GM23338 (cell line): ENCODE measurements at regions not wholly inside any gene's neighbourhood (a gene's known extent, or its start where the extent isn't known, plus 50 kb on each side); places are given as distances from the start of the nearest gene placed in this dataset.

Experiments used
- ATAC-seq: fragments of 200-7000 bp; cut with Tn5 transposase; 3 replicates; pipeline ENCODE4 v1.9.1; 2020
- DNase-seq: peaks from one replicate; pipeline ENCODE4 v3.0.0-alpha.2; 2015; ENCODE audit warnings: low spot score
- H2AFZ ChIP-seq: fragments of 200-600 bp; sonication (generic); 2 replicates; pipeline ENCODE4 v1.8.0; 2016; ENCODE audit warnings: antibody characterized with exemption, mild to moderate bottlenecking, moderate library complexity
- H3F3A ChIP-seq: fragments of 200-600 bp; sonication (generic); replicated peaks from 2 replicates; pipeline ENCODE4 v1.8.0; 2017; ENCODE audit warnings: antibody characterized with exemption, mixed run types, low read depth
- H3K27ac ChIP-seq: fragments of 200-600 bp; sonication (generic); 2 replicates; pipeline ENCODE4 v1.6.1; 2016; ENCODE audit warnings: low read depth
- H3K27me3 ChIP-seq: fragments of 200-600 bp; sonication (generic); 2 replicates; pipeline ENCODE4 v1.8.0; 2016; ENCODE audit warnings: mild to moderate bottlenecking, mixed run types, moderate library complexity; ENCODE audit not compliant: insufficient read depth
- H3K36me3 ChIP-seq: fragments of 200-600 bp; sonication (generic); 2 replicates; pipeline ENCODE4 v1.8.0; 2016; ENCODE audit warnings: mild to moderate bottlenecking; ENCODE audit not compliant: insufficient read depth
- H3K4me1 ChIP-seq: fragments of 200-600 bp; sonication (generic); 2 replicates; pipeline ENCODE4 v1.8.0; 2016; ENCODE audit warnings: mild to moderate bottlenecking, moderate library complexity; ENCODE audit not compliant: insufficient read depth
- H3K4me2 ChIP-seq: fragments of 200-600 bp; sonication (generic); 2 replicates; pipeline ENCODE4 v1.7.1; 2017; ENCODE audit warnings: mixed run types
- H3K4me3 ChIP-seq: fragments of 200-600 bp; sonication (generic); 2 replicates; pipeline ENCODE4 v1.6.1; 2016; ENCODE audit warnings: mixed run types
- H3K79me2 ChIP-seq: fragments of 200-600 bp; sonication (generic); replicated peaks from 2 replicates; pipeline ENCODE4 v1.8.0; 2017; ENCODE audit warnings: mild to moderate bottlenecking; ENCODE audit not compliant: insufficient read depth
- H3K9me2 ChIP-seq: fragments of 200-600 bp; sonication (generic); 2 replicates; pipeline ENCODE4 v1.8.0; 2017; ENCODE audit not compliant: insufficient read depth
- H4K20me1 ChIP-seq: fragments of 200-600 bp; sonication (generic); replicated peaks from 2 replicates; pipeline ENCODE4 v1.8.0; 2017; ENCODE audit warnings: mild to moderate bottlenecking; ENCODE audit not compliant: insufficient read depth
- H3K27ac Mint-ChIP-seq: 2 replicates; pipeline ENCODE4 v1.8.0; 2020; ENCODE audit warnings: inconsistent platforms, mild to moderate bottlenecking, moderate library complexity, mixed read lengths
- H3K27me3 Mint-ChIP-seq: 3 replicates; pipeline ENCODE4 v1.8.0; 2022; ENCODE audit warnings: low read depth, mild to moderate bottlenecking, moderate library complexity, mixed read lengths, inconsistent platforms; ENCODE audit not compliant: insufficient read depth, poor library complexity
- H3K36me3 Mint-ChIP-seq: 3 replicates; pipeline ENCODE4 v1.8.0; 2021; ENCODE audit warnings: low read depth, mild to moderate bottlenecking, inconsistent platforms, moderate library complexity, mixed read lengths
- H3K4me1 Mint-ChIP-seq: 3 replicates; pipeline ENCODE4 v1.8.0; 2020; ENCODE audit warnings: mild to moderate bottlenecking, inconsistent platforms, mixed read lengths
- H3K4me3 Mint-ChIP-seq: 3 replicates; pipeline ENCODE4 v1.8.0; 2021; ENCODE audit warnings: moderate library complexity, mild to moderate bottlenecking, inconsistent platforms, mixed read lengths
- H3K9me3 Mint-ChIP-seq: 3 replicates; pipeline ENCODE4 v1.8.0; 2020; ENCODE audit warnings: moderate library complexity, mild to moderate bottlenecking, inconsistent platforms, mixed read lengths
- CREB1 ChIP-seq: fragments of 250-450 bp; sonication (Bioruptor Pico); IDR thresholded peaks from 2 replicates; pipeline ENCODE4 v1.5.0; 2020; ENCODE audit warnings: low read depth, mild to moderate bottlenecking, moderate library complexity
- NANOG ChIP-seq: IDR thresholded peaks from 2 replicates; pipeline ENCODE4 v1.6.1; 2016; ENCODE audit warnings: antibody characterized with exemption, borderline replicate concordance
- STAT1 ChIP-seq: IDR thresholded peaks from one replicate; pipeline ENCODE4 v1.6.1; 2016; ENCODE audit warnings: antibody characterized with exemption; ENCODE audit not compliant: unreplicated experiment
- ZNF331 ChIP-seq: fragments of 250-450 bp; sonication (Bioruptor Pico); IDR thresholded peaks from 2 replicates; pipeline ENCODE4 v1.5.0; 2020; ENCODE audit warnings: low read depth, mild to moderate bottlenecking, moderate library complexity
- TF ChIP-seq, protein P1 (sequence below): fragments of 250-450 bp; sonication (Bioruptor Pico); IDR thresholded peaks from 2 replicates; pipeline ENCODE4 v1.5.0; 2020; ENCODE audit warnings: mild to moderate bottlenecking, moderate library complexity
- TF ChIP-seq, protein P2 (sequence below), 2 experiments: fragments of 200-600 bp in 1 of 2; sonication (generic) in 1 of 2; conservative IDR thresholded peaks; 2 replicates each; pipeline versions ENCODE4 v1.5.1 to v1.6.1; 2016 to 2017; ENCODE audit warnings: antibody characterized with exemption in 2 of 2, low read depth in 2 of 2, mild to moderate bottlenecking in 2 of 2, moderate library complexity in 1 of 2

DNA sequence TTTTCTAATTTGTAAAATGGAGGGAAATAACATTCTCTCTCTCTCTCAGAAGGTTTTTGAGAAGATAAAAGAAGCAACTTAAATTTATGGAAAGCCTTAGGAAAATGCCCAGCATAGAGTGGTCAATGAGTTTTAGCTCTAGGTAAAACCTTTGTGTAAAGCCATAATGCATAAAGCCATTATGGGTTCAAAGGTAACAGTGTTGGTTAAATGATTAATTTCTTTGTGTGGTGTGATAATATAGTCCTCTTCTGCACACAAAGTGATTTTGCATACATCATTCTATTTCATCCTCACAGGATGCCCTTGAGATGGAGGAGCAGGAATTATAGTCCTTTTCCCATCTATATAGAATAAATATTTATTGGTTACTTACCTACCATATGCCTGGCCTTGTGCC is 602.9 kb downstream of the CSNK1G3 start (continued):
- TF ChIP-seq, protein P1, sequence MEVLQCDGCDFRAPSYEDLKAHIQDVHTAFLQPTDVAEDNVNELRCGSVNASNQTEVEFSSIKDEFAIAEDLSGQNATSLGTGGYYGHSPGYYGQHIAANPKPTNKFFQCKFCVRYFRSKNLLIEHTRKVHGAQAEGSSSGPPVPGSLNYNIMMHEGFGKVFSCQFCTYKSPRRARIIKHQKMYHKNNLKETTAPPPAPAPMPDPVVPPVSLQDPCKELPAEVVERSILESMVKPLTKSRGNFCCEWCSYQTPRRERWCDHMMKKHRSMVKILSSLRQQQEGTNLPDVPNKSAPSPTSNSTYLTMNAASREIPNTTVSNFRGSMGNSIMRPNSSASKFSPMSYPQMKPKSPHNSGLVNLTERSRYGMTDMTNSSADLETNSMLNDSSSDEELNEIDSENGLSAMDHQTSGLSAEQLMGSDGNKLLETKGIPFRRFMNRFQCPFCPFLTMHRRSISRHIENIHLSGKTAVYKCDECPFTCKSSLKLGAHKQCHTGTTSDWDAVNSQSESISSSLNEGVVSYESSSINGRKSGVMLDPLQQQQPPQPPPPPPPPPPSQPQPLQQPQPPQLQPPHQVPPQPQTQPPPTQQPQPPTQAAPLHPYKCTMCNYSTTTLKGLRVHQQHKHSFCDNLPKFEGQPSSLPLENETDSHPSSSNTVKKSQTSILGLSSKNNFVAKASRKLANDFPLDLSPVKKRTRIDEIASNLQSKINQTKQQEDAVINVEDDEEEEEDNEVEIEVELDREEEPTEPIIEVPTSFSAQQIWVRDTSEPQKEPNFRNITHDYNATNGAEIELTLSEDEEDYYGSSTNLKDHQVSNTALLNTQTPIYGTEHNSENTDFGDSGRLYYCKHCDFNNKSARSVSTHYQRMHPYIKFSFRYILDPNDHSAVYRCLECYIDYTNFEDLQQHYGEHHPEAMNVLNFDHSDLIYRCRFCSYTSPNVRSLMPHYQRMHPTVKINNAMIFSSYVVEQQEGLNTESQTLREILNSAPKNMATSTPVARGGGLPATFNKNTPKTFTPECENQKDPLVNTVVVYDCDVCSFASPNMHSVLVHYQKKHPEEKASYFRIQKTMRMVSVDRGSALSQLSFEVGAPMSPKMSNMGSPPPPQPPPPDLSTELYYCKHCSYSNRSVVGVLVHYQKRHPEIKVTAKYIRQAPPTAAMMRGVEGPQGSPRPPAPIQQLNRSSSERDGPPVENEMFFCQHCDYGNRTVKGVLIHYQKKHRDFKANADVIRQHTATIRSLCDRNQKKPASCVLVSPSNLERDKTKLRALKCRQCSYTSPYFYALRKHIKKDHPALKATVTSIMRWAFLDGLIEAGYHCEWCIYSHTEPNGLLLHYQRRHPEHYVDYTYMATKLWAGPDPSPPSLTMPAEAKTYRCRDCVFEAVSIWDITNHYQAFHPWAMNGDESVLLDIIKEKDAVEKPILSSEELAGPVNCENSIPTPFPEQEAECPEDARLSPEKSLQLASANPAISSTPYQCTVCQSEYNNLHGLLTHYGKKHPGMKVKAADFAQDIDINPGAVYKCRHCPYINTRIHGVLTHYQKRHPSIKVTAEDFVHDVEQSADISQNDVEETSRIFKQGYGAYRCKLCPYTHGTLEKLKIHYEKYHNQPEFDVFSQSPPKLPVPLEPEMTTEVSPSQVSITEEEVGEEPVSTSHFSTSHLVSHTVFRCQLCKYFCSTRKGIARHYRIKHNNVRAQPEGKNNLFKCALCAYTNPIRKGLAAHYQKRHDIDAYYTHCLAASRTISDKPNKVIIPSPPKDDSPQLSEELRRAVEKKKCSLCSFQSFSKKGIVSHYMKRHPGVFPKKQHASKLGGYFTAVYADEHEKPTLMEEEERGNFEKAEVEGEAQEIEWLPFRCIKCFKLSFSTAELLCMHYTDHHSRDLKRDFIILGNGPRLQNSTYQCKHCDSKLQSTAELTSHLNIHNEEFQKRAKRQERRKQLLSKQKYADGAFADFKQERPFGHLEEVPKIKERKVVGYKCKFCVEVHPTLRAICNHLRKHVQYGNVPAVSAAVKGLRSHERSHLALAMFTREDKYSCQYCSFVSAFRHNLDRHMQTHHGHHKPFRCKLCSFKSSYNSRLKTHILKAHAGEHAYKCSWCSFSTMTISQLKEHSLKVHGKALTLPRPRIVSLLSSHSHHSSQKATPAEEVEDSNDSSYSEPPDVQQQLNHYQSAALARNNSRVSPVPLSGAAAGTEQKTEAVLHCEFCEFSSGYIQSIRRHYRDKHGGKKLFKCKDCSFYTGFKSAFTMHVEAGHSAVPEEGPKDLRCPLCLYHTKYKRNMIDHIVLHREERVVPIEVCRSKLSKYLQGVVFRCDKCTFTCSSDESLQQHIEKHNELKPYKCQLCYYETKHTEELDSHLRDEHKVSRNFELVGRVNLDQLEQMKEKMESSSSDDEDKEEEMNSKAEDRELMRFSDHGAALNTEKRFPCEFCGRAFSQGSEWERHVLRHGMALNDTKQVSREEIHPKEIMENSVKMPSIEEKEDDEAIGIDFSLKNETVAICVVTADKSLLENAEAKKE (CRISPR knock-in tag) = no peak
- no peak for TF ChIP-seq NANOG
- TF ChIP-seq, protein P2, sequence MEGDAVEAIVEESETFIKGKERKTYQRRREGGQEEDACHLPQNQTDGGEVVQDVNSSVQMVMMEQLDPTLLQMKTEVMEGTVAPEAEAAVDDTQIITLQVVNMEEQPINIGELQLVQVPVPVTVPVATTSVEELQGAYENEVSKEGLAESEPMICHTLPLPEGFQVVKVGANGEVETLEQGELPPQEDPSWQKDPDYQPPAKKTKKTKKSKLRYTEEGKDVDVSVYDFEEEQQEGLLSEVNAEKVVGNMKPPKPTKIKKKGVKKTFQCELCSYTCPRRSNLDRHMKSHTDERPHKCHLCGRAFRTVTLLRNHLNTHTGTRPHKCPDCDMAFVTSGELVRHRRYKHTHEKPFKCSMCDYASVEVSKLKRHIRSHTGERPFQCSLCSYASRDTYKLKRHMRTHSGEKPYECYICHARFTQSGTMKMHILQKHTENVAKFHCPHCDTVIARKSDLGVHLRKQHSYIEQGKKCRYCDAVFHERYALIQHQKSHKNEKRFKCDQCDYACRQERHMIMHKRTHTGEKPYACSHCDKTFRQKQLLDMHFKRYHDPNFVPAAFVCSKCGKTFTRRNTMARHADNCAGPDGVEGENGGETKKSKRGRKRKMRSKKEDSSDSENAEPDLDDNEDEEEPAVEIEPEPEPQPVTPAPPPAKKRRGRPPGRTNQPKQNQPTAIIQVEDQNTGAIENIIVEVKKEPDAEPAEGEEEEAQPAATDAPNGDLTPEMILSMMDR (conservative IDR thresholded peaks at IDR 0.05; ENCODE audit: low read depth in 2 of 2) = no peak
- no peak for TF ChIP-seq CREB1 (CRISPR knock-in tag)
- TF ChIP-seq STAT1 = no peak

DNA sequence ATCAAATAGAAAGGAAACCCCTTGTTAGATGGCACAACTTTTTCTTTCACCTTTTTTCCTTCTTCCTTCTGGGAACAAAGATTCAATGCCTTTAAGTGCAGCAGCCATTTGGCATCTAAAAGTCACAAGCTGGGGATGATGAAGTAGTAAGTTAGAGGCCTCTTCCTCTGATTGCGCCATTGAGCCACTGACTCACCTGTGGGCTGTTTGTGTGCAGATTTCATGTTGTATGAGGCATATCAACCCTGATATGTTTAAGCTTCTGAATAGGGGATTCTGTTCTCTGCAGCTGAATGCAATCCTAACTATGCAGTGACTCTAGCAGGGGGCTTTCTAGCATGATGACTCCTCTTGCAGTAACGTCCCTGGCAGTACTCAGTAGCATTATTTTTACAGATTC is 599.9 kb downstream of the CSNK1G3 start:
- Mint-ChIP-seq H3K4me1 (peaks cover 11% of the 10 kb centered on the region), H3K27ac (no peak overlapping the region)
- ATAC-seq = no peak

More for the DNA sequence above, 599.9 kb downstream of the CSNK1G3 start:
- no peaks in the 10 kb centered on the region for H4K20me1 ChIP-seq
- no peak overlapping the region; the same call in 1 of the 2 replicates for H2AFZ ChIP-seq
- H3F3A ChIP-seq = no peaks in the 10 kb centered on the region
- H3K4me3 ChIP-seq = no peak overlapping the region
- Mint-ChIP-seq H3K27me3 (no peaks in the 10 kb centered on the region), H3K4me3 (no peak overlapping the region), H3K36me3 (no peaks in the 10 kb centered on the region), H3K9me3 (no peaks in the 10 kb centered on the region)
- H3K27ac ChIP-seq = no peak overlapping the region
- no peak overlapping the region for H3K4me2 ChIP-seq
- no peaks in the 10 kb centered on the region for H3K27me3 ChIP-seq
- no peak for DNase-seq
- no peaks in the 10 kb centered on the region for H3K79me2 ChIP-seq
- H3K36me3 ChIP-seq = no peaks in the 10 kb centered on the region
- peaks cover 17% of the 10 kb centered on the region for H3K4me1 ChIP-seq
- TF ChIP-seq ZNF331 = no peak
- TF ChIP-seq, protein P2 (conservative IDR thresholded peaks at IDR 0.05; ENCODE audit: low read depth in 2 of 2) = no peak
- peaks cover 5% of the 10 kb centered on the region; the same call in 1 of the 2 replicates for H3K9me2 ChIP-seq
